PC-3 (cell line): ENCODE measurements at regions not wholly inside any gene's neighbourhood (a gene's known extent, or its start where the extent isn't known, plus 50 kb on each side); places are given as distances from the start of the nearest gene placed in this dataset.

Experiments
- ATAC-seq: fragments of 200-7000 bp; cut with Tn5 transposase; 2 replicates; pipeline ENCODE4 v1.9.1; 2020; ENCODE audit warnings: mild to moderate bottlenecking, moderate library complexity
- BruUV-seq: library from RNA; stranded (reverse); fragments of 400-500 nt; replicated peaks from 2 replicates; lab custom pipeline; 2021; lab: Mats Ljungman, UMichigan
- CTCF ChIA-PET: fragments of 300-600 bp; sonication (Branson Sonifier 250); formaldehyde crosslinking; loops from one replicate; lab custom pipeline; 2022; ENCODE audit warnings: antibody characterized with exemption; lab: Charles Lee
- POLR2A ChIA-PET: fragments of 300-600 bp; sonication (Branson Sonifier 250); formaldehyde crosslinking; loops from one replicate; lab custom pipeline; 2022; ENCODE audit warnings: antibody characterized with exemption; ENCODE audit not compliant: unreplicated experiment; lab: Charles Lee
- DNase-seq: peaks from one replicate; pipeline ENCODE4 v3.0.0-alpha.2; 2015
- H2AFZ ChIP-seq: fragments of 300-600 bp; sonication (generic); 2 replicates; pipeline ENCODE4 v1.6.0; 2016; ENCODE audit warnings: antibody characterized with exemption, low read length
- H3F3A ChIP-seq: fragments of 300-600 bp; sonication (generic); one replicate; pipeline ENCODE4 v1.6.0; 2017; ENCODE audit warnings: antibody characterized with exemption, low read length, control low read depth, mild to moderate bottlenecking; ENCODE audit not compliant: unreplicated experiment
- H3K27ac ChIP-seq: fragments of 300-600 bp; sonication (generic); 2 replicates; pipeline ENCODE4 v1.5.1; 2016; ENCODE audit warnings: mild to moderate bottlenecking, low read length
- H3K27me3 ChIP-seq: fragments of 300-600 bp; sonication (generic); 2 replicates; pipeline ENCODE4 v1.6.1; 2016; ENCODE audit warnings: low read length, mixed read lengths
- H3K36me3 ChIP-seq: fragments of 300-600 bp; sonication (generic); 2 replicates; pipeline ENCODE4 v1.6.1; 2016; ENCODE audit warnings: low read depth, mixed run types, low read length, mixed read lengths
- H3K4me1 ChIP-seq: fragments of 300-600 bp; sonication (generic); 2 replicates; pipeline ENCODE4 v1.5.1; 2016; ENCODE audit warnings: low read length; ENCODE audit not compliant: insufficient read depth
- H3K4me2 ChIP-seq: fragments of 300-600 bp; sonication (generic); 2 replicates; pipeline ENCODE4 v1.6.0; 2016; ENCODE audit warnings: low read length
- H3K4me3 ChIP-seq: fragments of 300-600 bp; sonication (generic); 2 replicates; pipeline ENCODE4 v1.5.1; 2016; ENCODE audit warnings: mild to moderate bottlenecking, low read length, mixed read lengths
- H3K79me2 ChIP-seq: fragments of 300-600 bp; sonication (generic); 2 replicates; pipeline ENCODE4 v1.6.1; 2017; ENCODE audit warnings: low read length, mixed read lengths
- H3K9ac ChIP-seq: fragments of 300-600 bp; sonication (generic); 2 replicates; pipeline ENCODE4 v1.6.0; 2016; ENCODE audit warnings: mild to moderate bottlenecking, low read length
- H3K9me2 ChIP-seq: fragments of 300-600 bp; sonication (generic); replicated peaks from 2 replicates; pipeline ENCODE4 v1.6.1; 2016; ENCODE audit warnings: mixed run types, low read length, mixed read lengths
- H3K9me3 ChIP-seq: fragments of 300-600 bp; sonication (generic); 2 replicates; pipeline ENCODE4 v1.6.1; 2016; ENCODE audit warnings: low read length, mixed read lengths
- H4K20me1 ChIP-seq: fragments of 300-600 bp; sonication (generic); 2 replicates; pipeline ENCODE4 v1.6.1; 2016; ENCODE audit warnings: low read length, mixed read lengths
- EZH2 ChIP-seq: fragments of 300-600 bp; sonication (generic); IDR thresholded peaks from one replicate; pipeline ENCODE4 v1.6.1; 2017; ENCODE audit warnings: antibody characterized with exemption, mild to moderate bottlenecking, low read length; ENCODE audit not compliant: unreplicated experiment
- EZH2phosphoT487 ChIP-seq: fragments of 300-600 bp; sonication (generic); IDR thresholded peaks from 2 replicates; pipeline ENCODE4 v1.6.1; 2018; ENCODE audit warnings: mild to moderate bottlenecking, antibody characterized with exemption, low read length, borderline replicate concordance
- intact Hi-C: fragments of 100-400 bp; cut with micrococcal nuclease; formaldehyde crosslinking; loops from 2 replicates; pipeline ENCODE4 v1.9.0; 2023
- TF ChIP-seq, protein P1 (sequence below): fragments of 300-600 bp; sonication (generic); conservative IDR thresholded peaks from 2 replicates; pipeline ENCODE4 v1.5.1; 2017; ENCODE audit warnings: antibody characterized with exemption, low read depth, mild to moderate bottlenecking, low read length

DNA sequence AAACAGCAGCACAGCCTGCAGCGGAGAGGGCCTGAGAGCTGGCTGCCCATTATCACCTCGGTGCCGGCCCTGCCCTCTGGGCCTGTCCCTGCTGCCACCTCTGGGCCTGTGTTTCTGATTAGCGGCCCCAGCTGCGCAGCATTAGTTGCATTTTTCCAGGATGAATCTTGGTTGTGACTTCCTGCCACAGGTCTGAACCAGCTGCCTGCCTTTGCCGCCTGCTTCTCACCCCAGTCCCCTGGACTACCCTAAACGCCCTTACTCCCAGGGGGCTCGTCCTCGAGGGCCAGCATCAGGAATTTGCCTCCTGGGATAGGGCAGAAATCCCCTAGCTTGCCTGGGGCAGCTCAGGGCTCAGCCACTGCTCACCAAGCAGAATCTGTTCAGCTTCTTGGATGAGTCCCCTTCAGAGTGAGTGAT is 342.8 kb downstream of the DYSF start:
- H3K4me1 ChIP-seq, result peaks cover 30% of the 10 kb centered on the region
- intact Hi-C loops, result loop anchor here (5.0 to 10.0 kb wide), 3 partner anchors 79 to 779 kb away; no protein-coding TSS in a partner anchor
- no TSS peak for BruUV-seq
- TF ChIP-seq, protein P1, sequence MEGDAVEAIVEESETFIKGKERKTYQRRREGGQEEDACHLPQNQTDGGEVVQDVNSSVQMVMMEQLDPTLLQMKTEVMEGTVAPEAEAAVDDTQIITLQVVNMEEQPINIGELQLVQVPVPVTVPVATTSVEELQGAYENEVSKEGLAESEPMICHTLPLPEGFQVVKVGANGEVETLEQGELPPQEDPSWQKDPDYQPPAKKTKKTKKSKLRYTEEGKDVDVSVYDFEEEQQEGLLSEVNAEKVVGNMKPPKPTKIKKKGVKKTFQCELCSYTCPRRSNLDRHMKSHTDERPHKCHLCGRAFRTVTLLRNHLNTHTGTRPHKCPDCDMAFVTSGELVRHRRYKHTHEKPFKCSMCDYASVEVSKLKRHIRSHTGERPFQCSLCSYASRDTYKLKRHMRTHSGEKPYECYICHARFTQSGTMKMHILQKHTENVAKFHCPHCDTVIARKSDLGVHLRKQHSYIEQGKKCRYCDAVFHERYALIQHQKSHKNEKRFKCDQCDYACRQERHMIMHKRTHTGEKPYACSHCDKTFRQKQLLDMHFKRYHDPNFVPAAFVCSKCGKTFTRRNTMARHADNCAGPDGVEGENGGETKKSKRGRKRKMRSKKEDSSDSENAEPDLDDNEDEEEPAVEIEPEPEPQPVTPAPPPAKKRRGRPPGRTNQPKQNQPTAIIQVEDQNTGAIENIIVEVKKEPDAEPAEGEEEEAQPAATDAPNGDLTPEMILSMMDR, result no peak
- TF ChIP-seq EZH2 (no peak), EZH2phosphoT487 (no peak)
- peak; percentile 23 for ATAC-seq
- no peak overlapping the region for H2AFZ ChIP-seq
- no peak overlapping the region for H3K4me2 ChIP-seq
- CTCF ChIA-PET, result interaction anchor here (0.6 kb wide), 2 partner anchors 46 to 140 kb away, joined by 3 to 5 read pairs; no protein-coding TSS in a partner anchor
- H3K36me3 ChIP-seq, result no peaks in the 10 kb centered on the region
- no peaks in the 10 kb centered on the region for H3K79me2 ChIP-seq
- H3K9me3 ChIP-seq, result no peaks in the 10 kb centered on the region
- H3F3A ChIP-seq, result no peaks in the 10 kb centered on the region
- H3K27ac ChIP-seq, result no peak overlapping the region
- POLR2A ChIA-PET, result no interaction called here
- H3K27me3 ChIP-seq, result no peaks in the 10 kb centered on the region
- peak; percentile 46 for DNase-seq
- no peaks in the 10 kb centered on the region for H3K9me2 ChIP-seq
- H4K20me1 ChIP-seq, result no peaks in the 10 kb centered on the region
- H3K4me3 ChIP-seq, result no peak overlapping the region
- H3K9ac ChIP-seq, result no peak overlapping the region

GRCh38 chr2:71795486-71795885 is 342.1 kb downstream of the DYSF start:
- Histone ChIP-seq H3K9ac (no peak overlapping the region), H3K9me3 (no peaks in the 10 kb centered on the region), H3K79me2 (no peaks in the 10 kb centered on the region), H3K4me1 (peaks cover 30% of the 10 kb centered on the region), H3K36me3 (no peaks in the 10 kb centered on the region), H3K4me3 (no peak overlapping the region), H2AFZ (no peak overlapping the region), H4K20me1 (no peaks in the 10 kb centered on the region), H3K9me2 (no peaks in the 10 kb centered on the region), H3F3A (no peaks in the 10 kb centered on the region), H3K4me2 (no peak overlapping the region), H3K27ac (no peak overlapping the region), H3K27me3 (no peaks in the 10 kb centered on the region)
- ChIA-PET POLR2A (interaction anchor here (0.6 kb wide), 1 partner anchor 1375 kb away, joined by 3 read pairs; no protein-coding TSS in a partner anchor), CTCF (interaction anchor here (0.6 to 1.5 kb wide), 2 partner anchors 185 to 186 kb away, joined by 4 read pairs; no protein-coding TSS in a partner anchor)
- intact Hi-C loops, result loop anchor here (5.0 to 10.0 kb wide), 3 partner anchors 79 to 779 kb away; no protein-coding TSS in a partner anchor
- ATAC-seq, result no peak
- TF ChIP-seq, protein P1, result no peak
- no peak for TF ChIP-seq EZH2
- no peak for TF ChIP-seq EZH2phosphoT487
- DNase-seq, result no peak
- BruUV-seq, result no TSS peak

GRCh38 chr2:71794611-71795010 is 341.2 kb downstream of the DYSF start:
- no peak overlapping the region for H3K4me3 ChIP-seq
- no peak overlapping the region for H3K4me2 ChIP-seq
- ATAC-seq, result no peak
- no peak overlapping the region for H2AFZ ChIP-seq
- no peaks in the 10 kb centered on the region for H3K9me3 ChIP-seq
- H3F3A ChIP-seq, result no peaks in the 10 kb centered on the region
- DNase-seq, result no peak
- ChIA-PET CTCF (interaction anchor here (0.6 to 1.5 kb wide), 3 partner anchors 182 to 356 kb away, joined by 3 to 4 read pairs (median 3); no protein-coding TSS in a partner anchor), POLR2A (interaction anchor here (0.5 kb wide), 1 partner anchor 398 kb away, joined by 3 read pairs; no protein-coding TSS in a partner anchor)
- intact Hi-C loops, result loop anchor here (5.0 to 10.0 kb wide), 4 partner anchors 80 to 780 kb away; no protein-coding TSS in a partner anchor
- no peak overlapping the region for H3K27ac ChIP-seq
- peaks cover 34% of the 10 kb centered on the region for H3K4me1 ChIP-seq
- H3K79me2 ChIP-seq, result no peaks in the 10 kb centered on the region
- no peak overlapping the region for H3K9ac ChIP-seq
- no peaks in the 10 kb centered on the region for H3K9me2 ChIP-seq
- H3K36me3 ChIP-seq, result no peaks in the 10 kb centered on the region
- TF ChIP-seq EZH2 (no peak), EZH2phosphoT487 (no peak)
- TF ChIP-seq, protein P1, result no peak
- no peaks in the 10 kb centered on the region for H3K27me3 ChIP-seq
- BruUV-seq, result no TSS peak
- H4K20me1 ChIP-seq, result no peaks in the 10 kb centered on the region
